Transverse colon (tissue), 4 donors: ENCODE measurements at regions not wholly inside any gene's neighbourhood (a gene's known extent, or its start where the extent isn't known, plus 50 kb on each side); places are given as distances from the start of the nearest gene placed in this dataset.
A peak's percentile ranks its signal among the peaks of the same experiment; 100 is the strongest.

Source experiments
- DNase-seq: peaks from one replicate; pipeline ENCODE4 v3.0.0-alpha.2; 2019
- H3K27ac ChIP-seq, 4 donors: fragments of 200-600 bp; sonication (generic); 2 replicates each; pipeline ENCODE4 v1.5.1; 2016 to 2018; ENCODE audit warnings: inconsistent platforms in 4 of 4
- H3K27me3 ChIP-seq: fragments of 200-600 bp; sonication (generic); 2 replicates; pipeline ENCODE4 v1.5.1; 2017; ENCODE audit warnings: inconsistent platforms
- H3K36me3 ChIP-seq, 4 donors: fragments of 200-600 bp; sonication (generic); 2 replicates each; pipeline ENCODE4 v1.5.1; 2017 to 2019; ENCODE audit warnings: inconsistent platforms in 4 of 4
- H3K4me1 ChIP-seq, 4 donors: fragments of 200-600 bp; sonication (generic); 2 replicates each; pipeline ENCODE4 v1.5.1; 2017 to 2020; ENCODE audit warnings: inconsistent platforms in 4 of 4
- H3K4me3 ChIP-seq, 4 donors: fragments of 200-600 bp; sonication (generic); 1 replicate in 1 of 4; 2 replicates in 3 of 4; pipeline versions ENCODE4 v1.5.1 to v1.6.1; 2017 to 2019; ENCODE audit warnings: inconsistent platforms in 4 of 4
- H3K9me3 ChIP-seq, 2 donors: fragments of 200-600 bp; sonication (generic); 2 replicates each; pipeline ENCODE4 v1.5.1; 2017 to 2019; ENCODE audit warnings: inconsistent platforms in 2 of 2
- EP300 ChIP-seq: sonication (generic); formaldehyde crosslinking; IDR thresholded peaks from one replicate; pipeline ENCODE4 v1.6.1; 2017; ENCODE audit warnings: antibody characterized with exemption, low read depth
- POLR2A ChIP-seq: fragments of 450-650 bp; IDR thresholded peaks from one replicate; pipeline ENCODE4 v1.6.1; 2016; ENCODE audit warnings: antibody characterized with exemption, mild to moderate bottlenecking, moderate library complexity
- POLR2AphosphoS5 ChIP-seq, 3 donors: sonication (generic); formaldehyde crosslinking; IDR thresholded peaks; one replicate each; pipeline ENCODE4 v1.6.1; 2016; ENCODE audit warnings: antibody characterized with exemption in 3 of 3
- WGBS, 2 donors: methylation state at CpG; one replicate each; pipeline ENCODE4 v1.1.5; 2018; ENCODE audit warnings: low coverage in 1 of 2; 5-methylcytosine and 5-hydroxymethylcytosine counted together
- in situ Hi-C, 4 donors: fragments of 200-750 bp; cut with MboI; loops; one replicate each; pipeline versions ENCODE4 v1.15.0 to v1.15.1; 2017; ENCODE audit warnings: low sequenced_read_pairs in 3 of 4, low pct_ligation_motif_present in 1 of 4, low pct_unique_long_range_greater_than_20kb in 1 of 4
- intact Hi-C: fragments of 100-400 bp; cut with DNase I; formaldehyde crosslinking; loops from one replicate; pipeline ENCODE4 v1.15.1; 2023; ENCODE audit warnings: low total_unique reads
- TF ChIP-seq, protein P1 (sequence below), 5 experiments: fragments of 200-600 bp in 3 of 5; fragments of 450-650 bp in 2 of 5; sonication (generic) in 3 of 5; IDR thresholded peaks; 1 replicate in 2 of 5; 2 replicates in 3 of 5; pipeline ENCODE4 v1.5.1; 2016 to 2017; ENCODE audit warnings: antibody characterized with exemption in 5 of 5, inconsistent platforms in 3 of 5, mild to moderate bottlenecking in 2 of 5, moderate library complexity in 1 of 5

GRCh38 chr11:104619751-104620150 is 278.5 kb downstream of the CASP12 start:
- in situ Hi-C loops, result loop anchor here in 2 of 4 donors (25.0 kb wide), 2 partner anchors 1218 to 1243 kb away; no protein-coding TSS in a partner anchor
- Histone ChIP-seq H3K36me3 (no peaks in the 10 kb centered on the region), H3K9me3 (no peaks in the 10 kb centered on the region), H3K4me1 (no peaks in the 10 kb centered on the region), H3K27me3 (no peaks in the 10 kb centered on the region), H3K27ac (no peak overlapping the region), H3K4me3 (no peak overlapping the region)
- intact Hi-C loops, result no loop called here
- WGBS, 2 donors, result 70 to 84% methylated on average over 3 of the region's 3 CpGs
- TF ChIP-seq, protein P1, sequence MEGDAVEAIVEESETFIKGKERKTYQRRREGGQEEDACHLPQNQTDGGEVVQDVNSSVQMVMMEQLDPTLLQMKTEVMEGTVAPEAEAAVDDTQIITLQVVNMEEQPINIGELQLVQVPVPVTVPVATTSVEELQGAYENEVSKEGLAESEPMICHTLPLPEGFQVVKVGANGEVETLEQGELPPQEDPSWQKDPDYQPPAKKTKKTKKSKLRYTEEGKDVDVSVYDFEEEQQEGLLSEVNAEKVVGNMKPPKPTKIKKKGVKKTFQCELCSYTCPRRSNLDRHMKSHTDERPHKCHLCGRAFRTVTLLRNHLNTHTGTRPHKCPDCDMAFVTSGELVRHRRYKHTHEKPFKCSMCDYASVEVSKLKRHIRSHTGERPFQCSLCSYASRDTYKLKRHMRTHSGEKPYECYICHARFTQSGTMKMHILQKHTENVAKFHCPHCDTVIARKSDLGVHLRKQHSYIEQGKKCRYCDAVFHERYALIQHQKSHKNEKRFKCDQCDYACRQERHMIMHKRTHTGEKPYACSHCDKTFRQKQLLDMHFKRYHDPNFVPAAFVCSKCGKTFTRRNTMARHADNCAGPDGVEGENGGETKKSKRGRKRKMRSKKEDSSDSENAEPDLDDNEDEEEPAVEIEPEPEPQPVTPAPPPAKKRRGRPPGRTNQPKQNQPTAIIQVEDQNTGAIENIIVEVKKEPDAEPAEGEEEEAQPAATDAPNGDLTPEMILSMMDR (IDR thresholded peaks at IDR 0.05), result no peak
- no peak for TF ChIP-seq POLR2AphosphoS5 (IDR thresholded peaks at IDR 0.05)
- TF ChIP-seq POLR2A, result no peak
- no peak for TF ChIP-seq EP300
- DNase-seq, result no peak

GRCh38 chr11:104618954-104619353 is 279.3 kb downstream of the CASP12 start:
- peak overlapping the region in 1 of 4 donors; percentile 10 for H3K27ac ChIP-seq
- 60 to 61% methylated on average over 4 of the region's 4 CpGs for WGBS, 2 donors

GRCh38 chr11:104614961-104615360 is 283.3 kb downstream of the CASP12 start:
- Histone ChIP-seq H3K9me3 (no peaks in the 10 kb centered on the region), H3K4me3 (no peak overlapping the region), H3K4me1 (no peaks in the 10 kb centered on the region), H3K36me3 (no peaks in the 10 kb centered on the region), H3K27ac (no peak overlapping the region), H3K27me3 (no peaks in the 10 kb centered on the region)
- no peak for DNase-seq
- in situ Hi-C loops, result loop anchor here in 2 of 4 donors (25.0 kb wide), 2 partner anchors 1222 to 1247 kb away; no protein-coding TSS in a partner anchor
- intact Hi-C loops, result no loop called here
- WGBS, 2 donors, result 100% methylated on average over 1 of the region's 1 CpG
- TF ChIP-seq POLR2AphosphoS5 (IDR thresholded peaks at IDR 0.05), result no peak
- TF ChIP-seq, protein P1 (IDR thresholded peaks at IDR 0.05), result no peak
- TF ChIP-seq POLR2A, result no peak
- no peak for TF ChIP-seq EP300

More at GRCh38 chr11:104618954-104619353, 279.3 kb downstream of the CASP12 start:
- no peak for TF ChIP-seq EP300
- TF ChIP-seq POLR2AphosphoS5 (IDR thresholded peaks at IDR 0.05), result no peak
- TF ChIP-seq POLR2A, result no peak
- TF ChIP-seq, protein P1 (IDR thresholded peaks at IDR 0.05), result no peak
- no peaks in the 10 kb centered on the region for H3K4me1 ChIP-seq
- H3K36me3 ChIP-seq, result no peaks in the 10 kb centered on the region
- H3K4me3 ChIP-seq, result no peak overlapping the region
- no peak for DNase-seq
- in situ Hi-C loops (loop anchor here in 2 of 4 donors (25.0 kb wide), 2 partner anchors 1218 to 1243 kb away; no protein-coding TSS in a partner anchor), intact Hi-C loops (no loop called here)
- no peaks in the 10 kb centered on the region for H3K9me3 ChIP-seq
- H3K27me3 ChIP-seq, result no peaks in the 10 kb centered on the region

DNA sequence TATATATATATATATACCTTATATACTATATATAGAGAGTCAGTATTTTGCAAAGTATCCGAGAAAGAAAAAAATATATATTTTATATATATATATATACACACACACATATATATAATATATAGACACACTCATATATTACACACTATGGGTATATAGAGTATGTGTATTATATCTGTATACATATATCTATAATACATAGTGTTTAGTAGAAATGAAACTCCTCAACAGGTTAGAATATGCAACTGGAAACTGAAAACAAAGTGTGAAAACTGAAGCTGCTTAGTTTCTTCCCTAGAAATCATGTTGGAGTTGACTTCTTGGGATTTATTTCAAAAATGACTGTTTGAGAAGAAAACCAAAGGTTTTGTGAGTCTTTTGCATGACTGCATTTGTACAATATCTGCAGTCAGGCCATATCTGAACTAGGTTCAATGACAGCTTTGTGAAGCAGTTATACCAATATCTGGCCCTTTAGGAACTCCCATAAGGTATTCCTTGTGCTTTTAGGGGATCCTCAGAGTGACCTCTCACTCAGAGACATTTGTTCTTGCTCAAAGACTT is 284.1 kb downstream of the CASP12 start:
- TF ChIP-seq POLR2AphosphoS5 (IDR thresholded peaks at IDR 0.05), result no peak
- no peak for TF ChIP-seq EP300
- TF ChIP-seq POLR2A, result no peak
- TF ChIP-seq, protein P1 (IDR thresholded peaks at IDR 0.05), result no peak
- Histone ChIP-seq H3K4me3 (no peak overlapping the region), H3K36me3 (no peaks in the 10 kb centered on the region), H3K27ac (no peak overlapping the region), H3K9me3 (no peaks in the 10 kb centered on the region), H3K27me3 (no peaks in the 10 kb centered on the region), H3K4me1 (peaks cover 0 to 3% (median 0%) of the 10 kb centered on the region in 4 donors)
- 88 to 100% methylated on average over 1 of the region's 1 CpG for WGBS, 2 donors
- intact Hi-C loops, result no loop called here
- in situ Hi-C loops, result loop anchor here in 2 of 4 donors (25.0 kb wide), 2 partner anchors 1223 to 1248 kb away; no protein-coding TSS in a partner anchor
- no peak for DNase-seq
